Gastrocnemius medialis (tissue), 4 donors: ENCODE measurements at regions not wholly inside any gene's neighbourhood (a gene's known extent, or its start where the extent isn't known, plus 50 kb on each side); places are given as distances from the start of the nearest gene placed in this dataset.

Experiments used
- POLR2A ChIP-seq, 2 donors: fragments of 450-650 bp; IDR thresholded peaks; one replicate each; pipeline ENCODE4 v1.6.1; 2017; ENCODE audit warnings: antibody characterized with exemption in 2 of 2, mild to moderate bottlenecking in 2 of 2, moderate library complexity in 2 of 2
- TF ChIP-seq, protein P1 (sequence below), 5 experiments: fragments of 450-650 bp in 3 of 5; fragments of 200-600 bp in 2 of 5; sonication (generic) in 2 of 5; IDR thresholded peaks in 4 of 5; conservative IDR thresholded peaks in 1 of 5; 1 replicate in 4 of 5; 2 replicates in 1 of 5; pipeline ENCODE4 v1.5.1; 2016 to 2019; ENCODE audit warnings: antibody characterized with exemption in 5 of 5, mild to moderate bottlenecking in 3 of 5, moderate library complexity in 3 of 5

GRCh38 chr13:107244241-107244640, 676.3 kb upstream of the ARGLU1 start:
- no peak for TF ChIP-seq POLR2A (IDR thresholded peaks at IDR 0.05)
- TF ChIP-seq, protein P1, sequence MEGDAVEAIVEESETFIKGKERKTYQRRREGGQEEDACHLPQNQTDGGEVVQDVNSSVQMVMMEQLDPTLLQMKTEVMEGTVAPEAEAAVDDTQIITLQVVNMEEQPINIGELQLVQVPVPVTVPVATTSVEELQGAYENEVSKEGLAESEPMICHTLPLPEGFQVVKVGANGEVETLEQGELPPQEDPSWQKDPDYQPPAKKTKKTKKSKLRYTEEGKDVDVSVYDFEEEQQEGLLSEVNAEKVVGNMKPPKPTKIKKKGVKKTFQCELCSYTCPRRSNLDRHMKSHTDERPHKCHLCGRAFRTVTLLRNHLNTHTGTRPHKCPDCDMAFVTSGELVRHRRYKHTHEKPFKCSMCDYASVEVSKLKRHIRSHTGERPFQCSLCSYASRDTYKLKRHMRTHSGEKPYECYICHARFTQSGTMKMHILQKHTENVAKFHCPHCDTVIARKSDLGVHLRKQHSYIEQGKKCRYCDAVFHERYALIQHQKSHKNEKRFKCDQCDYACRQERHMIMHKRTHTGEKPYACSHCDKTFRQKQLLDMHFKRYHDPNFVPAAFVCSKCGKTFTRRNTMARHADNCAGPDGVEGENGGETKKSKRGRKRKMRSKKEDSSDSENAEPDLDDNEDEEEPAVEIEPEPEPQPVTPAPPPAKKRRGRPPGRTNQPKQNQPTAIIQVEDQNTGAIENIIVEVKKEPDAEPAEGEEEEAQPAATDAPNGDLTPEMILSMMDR (IDR thresholded peaks at IDR 0.05 in 4 of 5, conservative IDR thresholded peaks at IDR 0.05 in 1 of 5), result no peak
